ENCODE measurements at regions not wholly inside any gene's neighbourhood (a gene's known extent, or its start where the extent isn't known, plus 50 kb on each side); places are given as distances from the start of the nearest gene placed in this dataset.

- no peak for TF ChIP-seq CTCF (conservative IDR thresholded peaks at IDR 0.05; ENCODE audit: low read depth, low read length)
- TF ChIP-seq EZH2 (IDR thresholded peaks at IDR 0.05; ENCODE audit: borderline replicate concordance, low read depth, low read length, poor library complexity, severe bottlenecking): no peak
- Histone ChIP-seq H3K4me1 (ENCODE audit: insufficient read depth, low read length, poor library complexity, severe bottlenecking) (peaks cover 3% of the 10 kb centered on the region), H3K9me3 (ENCODE audit: low read depth, low read length, poor library complexity, severe bottlenecking) (no peaks in the 10 kb centered on the region), H3K27me3 (replicated peaks; ENCODE audit: insufficient read depth, low read depth, low read length, poor library complexity) (peaks cover 41% of the 10 kb centered on the region), H3K36me3 (ENCODE audit: insufficient read depth, low read length, poor library complexity, severe bottlenecking) (no peaks in the 10 kb centered on the region), H3K4me3 (ENCODE audit: low read depth, low read length, poor library complexity, severe bottlenecking) (no peak overlapping the region), H3K27ac (ENCODE audit: low read depth, low read length, poor library complexity, severe bottlenecking) (no peak overlapping the region)
- intact Hi-C loops (cut with micrococcal nuclease; ENCODE audit: unreplicated experiment): no loop called here
- POLR2A ChIA-PET (ENCODE audit: low non-redundant PET): no interaction called here
- no peak for DNase-seq (ENCODE audit: low spot score)
- no TSS peak for BruUV-seq (replicated peaks)
- CTCF ChIA-PET: no interaction called here
These were observed 220.0 kb downstream of the TEX29 start for GRCh38 chr13:111540486-111540885.

- no TSS peak for BruUV-seq (replicated peaks)
- POLR2A ChIA-PET (ENCODE audit: low non-redundant PET): no interaction called here
- intact Hi-C loops (cut with micrococcal nuclease; ENCODE audit: unreplicated experiment): no loop called here
- no peaks in the 10 kb centered on the region for H3K4me1 ChIP-seq (ENCODE audit: insufficient read depth, low read length, poor library complexity, severe bottlenecking)
- no peaks in the 10 kb centered on the region for H3K36me3 ChIP-seq (ENCODE audit: insufficient read depth, low read length, poor library complexity, severe bottlenecking)
- CTCF ChIA-PET: no interaction called here
- TF ChIP-seq EZH2 (IDR thresholded peaks at IDR 0.05; ENCODE audit: borderline replicate concordance, low read depth, low read length, poor library complexity, severe bottlenecking): no peak
- no peak for TF ChIP-seq CTCF (conservative IDR thresholded peaks at IDR 0.05; ENCODE audit: low read depth, low read length)
- DNase-seq (ENCODE audit: low spot score): no peak
- H3K27me3 ChIP-seq (replicated peaks; ENCODE audit: insufficient read depth, low read depth, low read length, poor library complexity): peaks cover 32% of the 10 kb centered on the region
- no peak overlapping the region for H3K4me3 ChIP-seq (ENCODE audit: low read depth, low read length, poor library complexity, severe bottlenecking)
- no peak overlapping the region for H3K27ac ChIP-seq (ENCODE audit: low read depth, low read length, poor library complexity, severe bottlenecking)
- H3K9me3 ChIP-seq (ENCODE audit: low read depth, low read length, poor library complexity, severe bottlenecking): no peaks in the 10 kb centered on the region
These were observed 220.9 kb downstream of the TEX29 start for GRCh38 chr13:111541345-111541744.

DNA sequence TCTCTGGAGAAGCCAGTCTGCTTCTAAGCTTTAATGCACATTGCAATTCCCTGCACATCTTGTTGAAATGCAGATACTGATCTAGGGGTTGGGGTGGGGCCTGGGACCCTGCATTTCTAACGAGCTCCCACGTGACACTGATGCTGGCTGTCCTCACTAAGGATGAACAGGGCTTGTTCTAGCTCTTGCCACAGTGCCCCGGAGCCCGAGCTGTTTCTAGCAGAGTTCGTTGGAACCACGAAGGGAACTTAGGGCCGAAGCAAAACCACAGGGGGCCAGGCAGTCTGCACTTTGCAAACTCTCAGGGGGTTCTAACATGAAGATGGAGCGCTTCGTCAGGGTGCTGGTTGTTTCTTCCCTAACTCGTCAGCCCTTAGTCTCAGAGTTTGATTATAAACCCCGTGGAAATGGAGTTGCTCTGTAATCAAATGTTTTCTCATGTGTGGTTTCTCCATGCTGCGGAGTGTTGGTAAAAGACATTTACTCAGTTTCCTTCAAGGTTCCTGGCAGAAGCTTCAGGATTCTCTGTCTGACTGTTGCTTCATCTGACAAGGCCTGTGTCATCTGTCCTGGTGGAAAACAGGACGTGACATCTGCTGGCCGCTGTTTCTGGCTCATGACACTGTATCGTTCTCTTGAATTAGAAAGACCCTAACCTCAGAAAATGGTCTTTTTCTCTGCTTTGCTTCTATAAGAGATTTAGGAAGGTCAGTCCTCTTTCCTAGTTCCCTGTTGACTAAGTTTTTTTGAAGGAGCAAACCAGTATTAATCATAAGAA, 221.5 kb downstream of the TEX29 start:
- ChIA-PET POLR2A (ENCODE audit: low non-redundant PET) (no interaction called here), CTCF (no interaction called here)
- Histone ChIP-seq H3K27me3 (replicated peaks; ENCODE audit: insufficient read depth, low read depth, low read length, poor library complexity) (peaks cover 26% of the 10 kb centered on the region), H3K4me1 (ENCODE audit: insufficient read depth, low read length, poor library complexity, severe bottlenecking) (no peaks in the 10 kb centered on the region), H3K36me3 (ENCODE audit: insufficient read depth, low read length, poor library complexity, severe bottlenecking) (no peaks in the 10 kb centered on the region), H3K9me3 (ENCODE audit: low read depth, low read length, poor library complexity, severe bottlenecking) (no peaks in the 10 kb centered on the region), H3K4me3 (ENCODE audit: low read depth, low read length, poor library complexity, severe bottlenecking) (no peak overlapping the region), H3K27ac (ENCODE audit: low read depth, low read length, poor library complexity, severe bottlenecking) (no peak overlapping the region)
- no TSS peak for BruUV-seq (replicated peaks)
- no peak for DNase-seq (ENCODE audit: low spot score)
- intact Hi-C loops (cut with micrococcal nuclease; ENCODE audit: unreplicated experiment): no loop called here
- TF ChIP-seq EZH2 (IDR thresholded peaks at IDR 0.05; ENCODE audit: borderline replicate concordance, low read depth, low read length, poor library complexity, severe bottlenecking): no peak
- no peak for TF ChIP-seq CTCF (conservative IDR thresholded peaks at IDR 0.05; ENCODE audit: low read depth, low read length)
